Transverse colon (tissue), 3 donors: ENCODE measurements at regions not wholly inside any gene's neighbourhood (a gene's known extent, or its start where the extent isn't known, plus 50 kb on each side); places are given as distances from the start of the nearest gene placed in this dataset.

Source experiments
- EP300 ChIP-seq: sonication (generic); formaldehyde crosslinking; IDR thresholded peaks from one replicate; pipeline ENCODE4 v1.6.1; 2017; ENCODE audit warnings: antibody characterized with exemption, low read depth
- POLR2A ChIP-seq: fragments of 450-650 bp; IDR thresholded peaks from one replicate; pipeline ENCODE4 v1.6.1; 2016; ENCODE audit warnings: antibody characterized with exemption, mild to moderate bottlenecking, moderate library complexity
- POLR2AphosphoS5 ChIP-seq, 3 donors: sonication (generic); formaldehyde crosslinking; IDR thresholded peaks; one replicate each; pipeline ENCODE4 v1.6.1; 2016; ENCODE audit warnings: antibody characterized with exemption in 3 of 3

DNA sequence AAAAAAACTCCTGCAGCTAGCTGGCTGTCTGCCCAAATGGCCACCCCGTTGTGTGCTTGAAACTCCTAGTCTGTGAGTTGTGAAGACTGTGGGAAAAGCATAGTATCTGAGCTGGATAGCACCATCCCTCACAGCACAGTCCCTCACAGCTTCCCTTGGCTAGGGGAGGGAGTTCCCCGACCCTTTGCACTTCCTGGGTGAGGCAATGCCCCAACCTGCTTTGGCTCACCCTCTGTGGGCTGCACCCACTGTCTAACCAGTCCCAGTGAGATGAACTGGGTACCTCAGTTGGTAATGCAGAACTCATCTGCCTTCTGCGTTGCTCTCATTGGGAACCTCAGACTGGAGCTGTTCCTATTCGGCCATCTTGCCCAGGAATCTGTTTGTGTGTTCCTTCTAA lies 260.6 kb upstream of the STXBP5 start:
- TF ChIP-seq EP300 (no peak), POLR2A (no peak), POLR2AphosphoS5 (IDR thresholded peaks at IDR 0.05) (no peak)
